SK-N-SH (cell line): ENCODE measurements at regions not wholly inside any gene's neighbourhood (a gene's known extent, or its start where the extent isn't known, plus 50 kb on each side); places are given as distances from the start of the nearest gene placed in this dataset.

Experiments
- CTCF ChIA-PET: fragments of 300-600, 350-600 bp; formaldehyde crosslinking; extraction: SDS; loops from one replicate; lab custom pipeline; 2021; lab: Yijun Ruan, JAX
- POLR2A ChIA-PET: fragments of 350-600 bp; sonication (Branson Sonifier 250); formaldehyde crosslinking; extraction: SDS; loops from one replicate; lab custom pipeline; 2020; ENCODE audit warnings: antibody characterized with exemption, inconsistent platforms; lab: Yijun Ruan, JAX
- DNase-seq: peaks from one replicate; pipeline ENCODE4 v3.0.0; 2012
- H2AFZ ChIP-seq: fragments of 200-600 bp; sonication (generic); 2 replicates; pipeline ENCODE4 v1.8.1; 2016; ENCODE audit warnings: antibody characterized with exemption, mild to moderate bottlenecking, low read depth
- H3F3A ChIP-seq: fragments of 200-600 bp; sonication (generic); replicated peaks from 2 replicates; pipeline ENCODE3; 2016; ENCODE audit warnings: antibody characterized with exemption, mild to moderate bottlenecking; ENCODE audit not compliant: insufficient read depth
- H3K27ac ChIP-seq, 2 experiments: fragments of 200-500 bp in 1 of 2; fragments of 200-600 bp in 1 of 2; sonication (Bioruptor generic) in 1 of 2; sonication (generic), shearing (Covaris generic) in 1 of 2; 2 replicates each; pipeline versions ENCODE4 v1.5.1 to v1.6.1; 2014 to 2016; ENCODE audit warnings: low read depth in 2 of 2, inconsistent platforms in 1 of 2, low read length in 1 of 2, mild to moderate bottlenecking in 1 of 2, mixed read lengths in 1 of 2
- H3K27me3 ChIP-seq: fragments of 200-600 bp; sonication (generic), shearing (Covaris generic); 2 replicates; pipeline ENCODE4 v1.6.1; 2016; ENCODE audit warnings: mixed run types; ENCODE audit not compliant: insufficient read depth
- H3K36me3 ChIP-seq, 2 experiments: fragments of 200-500 bp in 1 of 2; fragments of 200-600 bp in 1 of 2; sonication (Bioruptor generic) in 1 of 2; sonication (generic) in 1 of 2; replicated peaks in 1 of 2; 2 replicates each; pipeline versions ENCODE3 to v1.5.1; 2014 to 2016; ENCODE audit warnings: low read length in 1 of 2, mild to moderate bottlenecking in 1 of 2; ENCODE audit not compliant: insufficient read depth in 2 of 2, control insufficient read depth in 1 of 2
- H3K4me1 ChIP-seq, 2 experiments: fragments of 200-500 bp in 1 of 2; fragments of 200-600 bp in 1 of 2; sonication (Bioruptor generic) in 1 of 2; sonication (generic), shearing (Covaris generic) in 1 of 2; 2 replicates each; pipeline versions ENCODE4 v1.5.1 to v1.6.1; 2014 to 2016; ENCODE audit warnings: low read depth in 1 of 2, low read length in 1 of 2, mixed run types in 1 of 2; ENCODE audit not compliant: insufficient read depth in 2 of 2, control insufficient read depth in 1 of 2
- H3K4me2 ChIP-seq: fragments of 200-600 bp; sonication (generic), shearing (Covaris generic); 2 replicates; pipeline ENCODE4 v1.6.1; 2017; ENCODE audit warnings: mixed run types
- H3K4me3 ChIP-seq, 2 experiments: fragments of 200-500 bp in 1 of 2; fragments of 200-600 bp in 1 of 2; sonication (Bioruptor generic) in 1 of 2; sonication (generic), shearing (Covaris generic) in 1 of 2; 2 replicates each; pipeline versions ENCODE4 v1.5.1 to v1.8.1; 2014 to 2016; ENCODE audit warnings: low read depth in 2 of 2, inconsistent platforms in 1 of 2, low read length in 1 of 2, mild to moderate bottlenecking in 1 of 2, mixed read lengths in 1 of 2, moderate library complexity in 1 of 2
- H3K79me2 ChIP-seq: fragments of 200-600 bp; sonication (generic); 2 replicates; pipeline ENCODE4 v1.8.1; 2017; ENCODE audit warnings: mild to moderate bottlenecking; ENCODE audit not compliant: insufficient read depth
- H3K9ac ChIP-seq: fragments of 200-600 bp; sonication (generic); 2 replicates; pipeline ENCODE4 v1.6.1; 2017; ENCODE audit warnings: mixed run types
- H3K9me2 ChIP-seq: fragments of 200-600 bp; sonication (generic); 2 replicates; pipeline ENCODE4 v1.6.1; 2017; ENCODE audit warnings: mixed run types
- H3K9me3 ChIP-seq: fragments of 200-600 bp; sonication (generic); 2 replicates; pipeline ENCODE4 v1.6.1; 2017; ENCODE audit warnings: mixed run types, mild to moderate bottlenecking, moderate library complexity
- H4K20me1 ChIP-seq: fragments of 200-600 bp; sonication (generic); 2 replicates; pipeline ENCODE4 v1.6.1; 2017; ENCODE audit warnings: mild to moderate bottlenecking, mixed run types; ENCODE audit not compliant: insufficient read depth
- CHD2 ChIP-seq: fragments of 150-350 bp; IDR thresholded peaks from 2 replicates; pipeline ENCODE4 v1.6.1; 2018; ENCODE audit warnings: low read length; ENCODE audit not compliant: partially characterized antibody
- CTCF ChIP-seq: fragments of 200-600 bp; sonication (generic); IDR thresholded peaks from 2 replicates; pipeline ENCODE4 v1.6.1; 2017; ENCODE audit warnings: antibody characterized with exemption, mild to moderate bottlenecking, moderate library complexity
- FOSL2 ChIP-seq: IDR thresholded peaks from 2 replicates; pipeline ENCODE4 v1.4.0; 2012; ENCODE audit warnings: low read depth, mild to moderate bottlenecking, moderate library complexity, borderline replicate concordance
- FOXJ3 ChIP-seq: sonication (generic); formaldehyde crosslinking; IDR thresholded peaks from 2 replicates; pipeline ENCODE4 v1.5.1; 2020; ENCODE audit warnings: mild to moderate bottlenecking, missing genetic modification reagents
- FOXM1 ChIP-seq: IDR thresholded peaks from 2 replicates; pipeline ENCODE4 v1.4.0; 2012; ENCODE audit warnings: low read depth, mild to moderate bottlenecking
- GABPA ChIP-seq: IDR thresholded peaks from 2 replicates; pipeline ENCODE4 v1.4.0; 2012; ENCODE audit warnings: low read depth, mild to moderate bottlenecking
- JUND ChIP-seq: IDR thresholded peaks from 2 replicates; pipeline ENCODE4 v1.4.0; 2012
- MXI1 ChIP-seq: IDR thresholded peaks from 2 replicates; pipeline ENCODE4 v1.6.1; 2012; ENCODE audit warnings: mild to moderate bottlenecking, low read depth, low read length, improper control_type of control experiment
- REST ChIP-seq: IDR thresholded peaks from 2 replicates; pipeline ENCODE4 v1.6.1; 2012; ENCODE audit warnings: mild to moderate bottlenecking, low read depth, low read length, moderate library complexity
- RFX5 ChIP-seq: IDR thresholded peaks from 2 replicates; pipeline ENCODE4 v1.6.1; 2012; ENCODE audit warnings: mild to moderate bottlenecking, improper control_type of control experiment, low read length
- SMC3 ChIP-seq: IDR thresholded peaks from 2 replicates; pipeline ENCODE4 v1.6.1; 2012; ENCODE audit warnings: low read depth, low read length, improper control_type of control experiment
- TEAD4 ChIP-seq: IDR thresholded peaks from 2 replicates; pipeline ENCODE4 v1.4.0; 2012; ENCODE audit warnings: mild to moderate bottlenecking, borderline replicate concordance; ENCODE audit not compliant: insufficient read depth
- ZBTB33 ChIP-seq: IDR thresholded peaks from 2 replicates; pipeline ENCODE4 v1.4.0; 2012; ENCODE audit warnings: low read depth, borderline replicate concordance
- WGBS: methylation state at CpG from one replicate; pipeline ENCODE4 v1.1.6; 2017; ENCODE audit warnings: low lambda C conversion rate; 5-methylcytosine and 5-hydroxymethylcytosine counted together
- TF ChIP-seq, protein P1 (sequence below): IDR thresholded peaks from 2 replicates; pipeline ENCODE4 v1.4.0; 2012; ENCODE audit warnings: low read depth
- TF ChIP-seq, protein P2 (sequence below): fragments of 150-350 bp; IDR thresholded peaks from 2 replicates; pipeline ENCODE4 v1.6.1; 2017; ENCODE audit warnings: antibody characterized with exemption, low read length, low read depth, borderline replicate concordance
- TF ChIP-seq, protein P3 (sequence below): fragments of 150-350 bp; IDR thresholded peaks from 2 replicates; pipeline ENCODE4 v1.6.1; 2016; ENCODE audit warnings: mild to moderate bottlenecking, low read depth, low read length
- TF ChIP-seq, protein P4 (sequence below): IDR thresholded peaks from 2 replicates; pipeline ENCODE4 v1.4.0; 2012; ENCODE audit warnings: low read depth, borderline replicate concordance

DNA sequence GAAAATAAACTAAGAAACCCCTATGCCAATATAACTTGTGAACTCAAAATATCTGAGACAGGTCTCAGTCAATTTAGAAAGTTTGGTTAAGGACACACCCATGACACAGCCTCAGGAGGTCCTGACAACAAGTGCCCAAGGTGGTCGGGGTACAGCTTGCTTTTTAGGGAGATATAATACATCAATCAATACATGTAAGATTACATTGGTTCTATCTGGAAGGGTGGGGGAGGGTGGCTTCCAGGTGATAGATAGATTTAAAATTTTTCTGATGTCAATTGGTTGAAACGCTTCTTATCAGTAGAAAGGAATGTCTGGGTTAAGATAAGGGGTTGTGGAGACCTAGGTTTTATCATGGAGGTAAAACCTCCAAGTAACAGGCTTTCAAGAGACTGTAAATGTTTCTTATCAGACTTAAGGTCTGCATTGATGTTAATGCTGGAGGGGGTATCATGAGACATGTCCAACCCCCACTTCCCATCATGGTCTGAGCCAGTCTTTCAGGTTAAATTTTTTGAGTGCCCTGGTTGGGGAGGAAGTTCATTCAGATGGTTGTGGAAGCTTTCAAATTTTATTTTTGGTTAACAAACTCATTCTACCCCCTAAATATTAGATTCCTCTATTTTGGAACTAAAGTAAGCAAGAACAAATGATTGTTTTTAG is 82.0 kb upstream of the RASSF8 start (continued):
- no peak for TF ChIP-seq CTCF
- TF ChIP-seq, protein P1, sequence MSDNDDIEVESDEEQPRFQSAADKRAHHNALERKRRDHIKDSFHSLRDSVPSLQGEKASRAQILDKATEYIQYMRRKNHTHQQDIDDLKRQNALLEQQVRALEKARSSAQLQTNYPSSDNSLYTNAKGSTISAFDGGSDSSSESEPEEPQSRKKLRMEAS, result no peak

GRCh38 chr12:25877446-25877845 is 81.0 kb upstream of the RASSF8 start:
- POLR2A ChIA-PET, result no interaction called here
- no peaks in the 10 kb centered on the region for H3F3A ChIP-seq
- no peak for TF ChIP-seq FOSL2
- TF ChIP-seq FOXM1, result no peak
- TF ChIP-seq, protein P2, sequence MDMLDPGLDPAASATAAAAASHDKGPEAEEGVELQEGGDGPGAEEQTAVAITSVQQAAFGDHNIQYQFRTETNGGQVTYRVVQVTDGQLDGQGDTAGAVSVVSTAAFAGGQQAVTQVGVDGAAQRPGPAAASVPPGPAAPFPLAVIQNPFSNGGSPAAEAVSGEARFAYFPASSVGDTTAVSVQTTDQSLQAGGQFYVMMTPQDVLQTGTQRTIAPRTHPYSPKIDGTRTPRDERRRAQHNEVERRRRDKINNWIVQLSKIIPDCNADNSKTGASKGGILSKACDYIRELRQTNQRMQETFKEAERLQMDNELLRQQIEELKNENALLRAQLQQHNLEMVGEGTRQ, result no peak
- TF ChIP-seq FOXJ3 (CRISPR knock-in tag), result no peak
- TF ChIP-seq, protein P3, sequence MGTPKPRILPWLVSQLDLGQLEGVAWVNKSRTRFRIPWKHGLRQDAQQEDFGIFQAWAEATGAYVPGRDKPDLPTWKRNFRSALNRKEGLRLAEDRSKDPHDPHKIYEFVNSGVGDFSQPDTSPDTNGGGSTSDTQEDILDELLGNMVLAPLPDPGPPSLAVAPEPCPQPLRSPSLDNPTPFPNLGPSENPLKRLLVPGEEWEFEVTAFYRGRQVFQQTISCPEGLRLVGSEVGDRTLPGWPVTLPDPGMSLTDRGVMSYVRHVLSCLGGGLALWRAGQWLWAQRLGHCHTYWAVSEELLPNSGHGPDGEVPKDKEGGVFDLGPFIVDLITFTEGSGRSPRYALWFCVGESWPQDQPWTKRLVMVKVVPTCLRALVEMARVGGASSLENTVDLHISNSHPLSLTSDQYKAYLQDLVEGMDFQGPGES, result no peak
- TF ChIP-seq JUND, result no peak
- no peak for TF ChIP-seq ZBTB33
- no peak for TF ChIP-seq GABPA
- no peak for TF ChIP-seq RFX5
- no peak for TF ChIP-seq CHD2
- no peak for TF ChIP-seq SMC3
- TF ChIP-seq, protein P4, sequence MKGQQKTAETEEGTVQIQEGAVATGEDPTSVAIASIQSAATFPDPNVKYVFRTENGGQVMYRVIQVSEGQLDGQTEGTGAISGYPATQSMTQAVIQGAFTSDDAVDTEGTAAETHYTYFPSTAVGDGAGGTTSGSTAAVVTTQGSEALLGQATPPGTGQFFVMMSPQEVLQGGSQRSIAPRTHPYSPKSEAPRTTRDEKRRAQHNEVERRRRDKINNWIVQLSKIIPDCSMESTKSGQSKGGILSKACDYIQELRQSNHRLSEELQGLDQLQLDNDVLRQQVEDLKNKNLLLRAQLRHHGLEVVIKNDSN, result no peak
- no peak for TF ChIP-seq MXI1
- no peak for TF ChIP-seq CTCF
- no peak for TF ChIP-seq TEAD4
- no peak for TF ChIP-seq REST

More at GRCh38 chr12:25877446-25877845, 81.0 kb upstream of the RASSF8 start:
- H3K9ac ChIP-seq, result no peak overlapping the region
- CTCF ChIA-PET, result no interaction called here
- no peak overlapping the region for H2AFZ ChIP-seq
- no peaks in the 10 kb centered on the region for H3K9me3 ChIP-seq
- H3K27ac ChIP-seq, result no peak overlapping the region
- H3K9me2 ChIP-seq, result no peaks in the 10 kb centered on the region
- H3K4me1 ChIP-seq, result no peaks in the 10 kb centered on the region
- no peak for DNase-seq
- H3K36me3 ChIP-seq, result no peaks in the 10 kb centered on the region
- no peak overlapping the region for H3K4me3 ChIP-seq
- no peaks in the 10 kb centered on the region for H3K79me2 ChIP-seq
- no peaks in the 10 kb centered on the region for H3K27me3 ChIP-seq
- 86% methylated on average over 1 of the region's 1 CpG for WGBS
- no peak overlapping the region for H3K4me2 ChIP-seq
- H4K20me1 ChIP-seq, result no peaks in the 10 kb centered on the region
